GM12891 (cell line): ENCODE measurements at regions not wholly inside any gene's neighbourhood (a gene's known extent, or its start where the extent isn't known, plus 50 kb on each side); places are given as distances from the start of the nearest gene placed in this dataset.

ENCODE experiments used
- PAX5 ChIP-seq: IDR thresholded peaks from 2 replicates; pipeline ENCODE4 v1.6.1; 2011; ENCODE audit warnings: low read length, moderate library complexity, mild to moderate bottlenecking; ENCODE audit not compliant: insufficient read depth, severe bottlenecking
- POLR2A ChIP-seq: IDR thresholded peaks from 2 replicates; pipeline ENCODE4 v1.6.1; 2011; ENCODE audit warnings: low read depth, low read length, control low read depth
- POLR2AphosphoS5 ChIP-seq: IDR thresholded peaks from 2 replicates; pipeline ENCODE4 v1.6.1; 2011; ENCODE audit warnings: low read depth, low read length, control low read depth
- SPI1 ChIP-seq: IDR thresholded peaks from 2 replicates; pipeline ENCODE4 v1.6.1; 2011; ENCODE audit warnings: low read depth, low read length, control low read depth

DNA sequence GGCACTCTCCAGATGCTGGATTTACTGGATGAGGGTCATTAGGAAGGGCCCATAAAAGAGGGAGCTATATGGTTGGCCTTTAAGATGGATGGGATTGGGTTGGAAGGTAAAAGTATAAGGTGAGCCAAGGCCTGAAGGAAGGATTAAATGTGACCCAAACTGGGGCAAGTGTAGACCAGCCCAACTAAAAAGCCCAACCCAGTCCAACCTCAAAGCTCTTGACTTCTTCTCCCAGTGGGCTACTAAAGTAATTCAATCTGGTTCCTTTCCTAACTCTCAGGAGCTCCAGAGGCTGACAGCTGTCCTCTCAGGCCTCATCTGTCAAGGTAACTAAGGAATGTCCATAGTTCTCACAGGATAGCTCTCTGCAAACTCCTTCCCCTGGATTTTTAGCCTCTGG, 122.2 kb upstream of the EFNA5 start:
- no peak for TF ChIP-seq SPI1
- no peak for TF ChIP-seq POLR2A
- no peak for TF ChIP-seq POLR2AphosphoS5
- no peak for TF ChIP-seq PAX5
